Hepatocyte (in vitro differentiated cells): ENCODE measurements at regions not wholly inside any gene's neighbourhood (a gene's known extent, or its start where the extent isn't known, plus 50 kb on each side); places are given as distances from the start of the nearest gene placed in this dataset.

Source experiments
- DNase-seq: peaks from one replicate; pipeline ENCODE4 v3.0.0-alpha.2; 2016; ENCODE audit warnings: low spot score
- H2AFZ ChIP-seq: fragments of 200-600 bp; sonication (generic); 2 replicates; pipeline ENCODE4 v1.6.0; 2016; ENCODE audit warnings: antibody characterized with exemption, mild to moderate bottlenecking
- H3K27ac ChIP-seq: fragments of 200-600 bp; sonication (generic); 2 replicates; pipeline ENCODE4 v1.5.1; 2016; ENCODE audit warnings: mild to moderate bottlenecking
- H3K27me3 ChIP-seq: fragments of 200-600 bp; sonication (generic); 2 replicates; pipeline ENCODE4 v1.6.1; 2016
- H3K36me3 ChIP-seq: fragments of 200-600 bp; sonication (generic); replicated peaks from 2 replicates; pipeline ENCODE4 v1.5.1; 2016; ENCODE audit warnings: low read depth; ENCODE audit not compliant: insufficient read depth
- H3K4me1 ChIP-seq: fragments of 200-600 bp; sonication (generic); 2 replicates; pipeline ENCODE4 v1.5.1; 2016; ENCODE audit warnings: mild to moderate bottlenecking, moderate library complexity; ENCODE audit not compliant: insufficient read depth
- H3K4me2 ChIP-seq: fragments of 200-600 bp; sonication (generic); 2 replicates; pipeline ENCODE4 v1.6.0; 2016
- H3K4me3 ChIP-seq: fragments of 200-600 bp; sonication (generic); 2 replicates; pipeline ENCODE4 v1.5.1; 2016; ENCODE audit warnings: mild to moderate bottlenecking
- H3K79me2 ChIP-seq: fragments of 200-600 bp; sonication (generic); 2 replicates; pipeline ENCODE4 v1.6.0; 2017; ENCODE audit warnings: mild to moderate bottlenecking
- H3K9me2 ChIP-seq: fragments of 200-600 bp; sonication (generic); replicated peaks from 2 replicates; pipeline ENCODE4 v1.6.0; 2017; ENCODE audit warnings: mild to moderate bottlenecking; ENCODE audit not compliant: insufficient read depth
- H3K9me3 ChIP-seq: fragments of 200-600 bp; sonication (generic); 2 replicates; pipeline ENCODE4 v1.5.1; 2016; ENCODE audit warnings: low read depth, mild to moderate bottlenecking
- H4K20me1 ChIP-seq: fragments of 200-600 bp; sonication (generic); 2 replicates; pipeline ENCODE4 v1.6.0; 2016; ENCODE audit warnings: mild to moderate bottlenecking; ENCODE audit not compliant: insufficient read depth, poor library complexity, severe bottlenecking
- CTCF ChIP-seq: fragments of 200-600 bp; sonication (generic); IDR thresholded peaks from 2 replicates; pipeline ENCODE4 v1.5.1; 2016; ENCODE audit warnings: antibody characterized with exemption, mild to moderate bottlenecking; ENCODE audit not compliant: poor library complexity
- EZH2 ChIP-seq: fragments of 200-600 bp; sonication (generic); IDR thresholded peaks from 2 replicates; pipeline ENCODE4 v1.6.1; 2016; ENCODE audit warnings: antibody characterized with exemption, mild to moderate bottlenecking, borderline replicate concordance
- EZH2phosphoT487 ChIP-seq: fragments of 200-600 bp; sonication (generic); IDR thresholded peaks from one replicate; pipeline ENCODE4 v1.6.1; 2018; ENCODE audit warnings: antibody characterized with exemption, mild to moderate bottlenecking, low read depth, moderate library complexity; ENCODE audit not compliant: unreplicated experiment, severe bottlenecking
- WGBS: methylation state at CpG from one replicate; pipeline ENCODE4 v1.1.6; 2016; ENCODE audit warnings: low lambda C conversion rate; ENCODE audit errors: missing lambda C conversion rate; 5-methylcytosine and 5-hydroxymethylcytosine counted together

DNA sequence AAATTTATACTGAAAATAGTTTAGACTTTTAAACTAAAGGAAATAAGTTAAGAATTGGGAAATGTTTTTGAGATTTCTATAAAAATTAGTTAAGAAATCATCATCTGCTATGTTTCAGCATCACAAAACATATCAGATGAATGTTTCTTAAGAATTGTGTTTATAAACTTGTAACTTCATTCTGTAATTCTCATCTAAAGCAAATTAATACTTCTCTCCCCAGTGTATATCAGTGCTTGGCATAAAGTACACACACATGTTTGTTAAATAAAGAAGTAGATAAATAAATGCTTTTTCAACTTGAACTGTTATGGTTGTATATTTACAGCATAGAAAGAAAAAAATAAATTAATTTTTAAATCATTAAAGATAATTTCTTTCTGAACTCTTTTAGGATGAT lies 245.9 kb upstream of the SLITRK3 start:
- H3K9me3 ChIP-seq = no peaks in the 10 kb centered on the region
- H3K4me3 ChIP-seq = no peak overlapping the region
- H3K27me3 ChIP-seq = no peaks in the 10 kb centered on the region
- H2AFZ ChIP-seq = no peak overlapping the region
- H3K27ac ChIP-seq = no peak overlapping the region
- H3K4me2 ChIP-seq = no peak overlapping the region
- TF ChIP-seq EZH2phosphoT487 (no peak), EZH2 (no peak), CTCF (no peak)
- no peaks in the 10 kb centered on the region for H3K79me2 ChIP-seq
- no peaks in the 10 kb centered on the region for H3K4me1 ChIP-seq
- no peaks in the 10 kb centered on the region for H3K9me2 ChIP-seq
- H3K36me3 ChIP-seq = no peaks in the 10 kb centered on the region
- no peaks in the 10 kb centered on the region for H4K20me1 ChIP-seq
- no peak for DNase-seq

- Histone ChIP-seq H3K9me2 (no peaks in the 10 kb centered on the region), H3K4me2 (no peak overlapping the region), H3K79me2 (no peaks in the 10 kb centered on the region), H3K36me3 (no peaks in the 10 kb centered on the region), H4K20me1 (no peaks in the 10 kb centered on the region), H3K4me1 (no peaks in the 10 kb centered on the region), H3K9me3 (no peaks in the 10 kb centered on the region), H3K27ac (no peak overlapping the region), H3K27me3 (no peaks in the 10 kb centered on the region), H3K4me3 (no peak overlapping the region), H2AFZ (no peak overlapping the region)
- DNase-seq = no peak
- TF ChIP-seq EZH2 (no peak), EZH2phosphoT487 (no peak), CTCF (no peak)
- 89% methylated on average over 2 of the region's 2 CpGs for WGBS
Measured at GRCh38 chr3:165440380-165440779, 244.2 kb upstream of the SLITRK3 start.

- H3K9me2 ChIP-seq = no peaks in the 10 kb centered on the region
- H3K27me3 ChIP-seq = no peaks in the 10 kb centered on the region
- H3K27ac ChIP-seq = no peak overlapping the region
- no peaks in the 10 kb centered on the region for H3K9me3 ChIP-seq
- H2AFZ ChIP-seq = no peak overlapping the region
- TF ChIP-seq EZH2phosphoT487 = no peak
- TF ChIP-seq CTCF = no peak
- TF ChIP-seq EZH2 = no peak
- no peak for DNase-seq
- no peaks in the 10 kb centered on the region for H4K20me1 ChIP-seq
- WGBS = 37% methylated on average over 2 of the region's 2 CpGs
- H3K4me2 ChIP-seq = no peak overlapping the region
- no peaks in the 10 kb centered on the region for H3K36me3 ChIP-seq
- no peak overlapping the region for H3K4me3 ChIP-seq
- no peaks in the 10 kb centered on the region for H3K79me2 ChIP-seq
- no peaks in the 10 kb centered on the region for H3K4me1 ChIP-seq
Measured at GRCh38 chr3:165439765-165440164, 243.6 kb upstream of the SLITRK3 start.

- no peak overlapping the region for H3K4me3 ChIP-seq
- no peak overlapping the region for H2AFZ ChIP-seq
- DNase-seq = no peak
- H3K27ac ChIP-seq = no peak overlapping the region
- TF ChIP-seq EZH2phosphoT487 = no peak
- no peaks in the 10 kb centered on the region for H3K4me1 ChIP-seq
- no peaks in the 10 kb centered on the region for H3K9me2 ChIP-seq
- H3K79me2 ChIP-seq = no peaks in the 10 kb centered on the region
- no peaks in the 10 kb centered on the region for H3K27me3 ChIP-seq
- H3K9me3 ChIP-seq = no peaks in the 10 kb centered on the region
- H4K20me1 ChIP-seq = no peaks in the 10 kb centered on the region
- no peak overlapping the region for H3K4me2 ChIP-seq
- WGBS = 89% methylated on average over 3 of the region's 3 CpGs
- no peaks in the 10 kb centered on the region for H3K36me3 ChIP-seq
Measured at GRCh38 chr3:165434516-165434915, 238.3 kb upstream of the SLITRK3 start.
